ENCODE measurements at regions not wholly inside any gene's neighbourhood (a gene's known extent, or its start where the extent isn't known, plus 50 kb on each side); places are given as distances from the start of the nearest gene placed in this dataset.

- TF ChIP-seq POLR2A (IDR thresholded peaks at IDR 0.05) (no peak), CTCF (IDR thresholded peaks at IDR 0.05) (no peak)
Observed at GRCh38 chr5:168055141-168055683, 236.2 kb upstream of the WWC1 start.
